Smooth muscle cell (in vitro differentiated cells): ENCODE measurements at regions not wholly inside any gene's neighbourhood (a gene's known extent, or its start where the extent isn't known, plus 50 kb on each side); places are given as distances from the start of the nearest gene placed in this dataset.

Experiments
- DNase-seq: peaks from one replicate; lab custom pipeline; 2025; ENCODE audit not compliant: unreplicated experiment; lab: John Stamatoyannopoulos, UW
- H2AFZ ChIP-seq: fragments of 200-600 bp; sonication (generic); 2 replicates; pipeline ENCODE4 v1.6.0; 2016; ENCODE audit warnings: antibody characterized with exemption, low read depth, mild to moderate bottlenecking
- H3F3A ChIP-seq: fragments of 200-600 bp; sonication (generic); 2 replicates; pipeline ENCODE4 v1.6.0; 2017; ENCODE audit warnings: antibody characterized with exemption, low read depth
- H3K27ac ChIP-seq: fragments of 200-600 bp; sonication (generic); 2 replicates; pipeline ENCODE4 v1.5.1; 2016; ENCODE audit warnings: low read depth, mild to moderate bottlenecking
- H3K27me3 ChIP-seq: fragments of 200-600 bp; sonication (generic); 2 replicates; pipeline ENCODE4 v1.6.1; 2016; ENCODE audit warnings: low read depth, mild to moderate bottlenecking
- H3K36me3 ChIP-seq: fragments of 200-600 bp; sonication (generic); 2 replicates; pipeline ENCODE4 v1.5.1; 2016; ENCODE audit warnings: low read depth
- H3K4me1 ChIP-seq: fragments of 200-600 bp; sonication (generic); 2 replicates; pipeline ENCODE4 v1.5.1; 2016; ENCODE audit warnings: low read depth
- H3K4me2 ChIP-seq: fragments of 200-600 bp; sonication (generic); 2 replicates; pipeline ENCODE4 v1.6.0; 2016; ENCODE audit warnings: mild to moderate bottlenecking
- H3K4me3 ChIP-seq: fragments of 200-600 bp; sonication (generic); 2 replicates; pipeline ENCODE4 v1.5.1; 2016; ENCODE audit warnings: mild to moderate bottlenecking
- H3K79me2 ChIP-seq: fragments of 200-600 bp; sonication (generic); 2 replicates; pipeline ENCODE4 v1.6.0; 2016; ENCODE audit warnings: low read depth, mild to moderate bottlenecking
- H3K9ac ChIP-seq: fragments of 200-600 bp; sonication (generic); 2 replicates; pipeline ENCODE4 v1.6.0; 2016; ENCODE audit warnings: low read depth
- H3K9me3 ChIP-seq: fragments of 200-600 bp; sonication (generic); replicated peaks from 2 replicates; pipeline ENCODE4 v1.5.1; 2016; ENCODE audit warnings: low read depth
- H4K20me1 ChIP-seq: fragments of 200-600 bp; sonication (generic); 2 replicates; pipeline ENCODE4 v1.6.0; 2016; ENCODE audit warnings: low read depth
- CTCF ChIP-seq: fragments of 200-600 bp; sonication (generic); IDR thresholded peaks from 2 replicates; pipeline ENCODE4 v1.5.1; 2017; ENCODE audit warnings: borderline replicate concordance, mild to moderate bottlenecking, antibody characterized with exemption; ENCODE audit not compliant: insufficient read depth, poor library complexity, severe bottlenecking
- WGBS: methylation state at CpG from one replicate; pipeline ENCODE4 v1.1.7; 2016; ENCODE audit warnings: low lambda C conversion rate; 5-methylcytosine and 5-hydroxymethylcytosine counted together

GRCh38 chr1:220363196-220363837 is 91.1 kb upstream of the RAB3GAP2 start:
- Histone ChIP-seq H3K9ac (no peak overlapping the region), H3K9me3 (no peaks in the 10 kb centered on the region), H3K27ac (no peak overlapping the region), H3K27me3 (no peaks in the 10 kb centered on the region), H3F3A (no peaks in the 10 kb centered on the region), H4K20me1 (no peaks in the 10 kb centered on the region), H3K4me1 (peaks cover 13% of the 10 kb centered on the region), H3K36me3 (no peaks in the 10 kb centered on the region), H3K4me3 (no peak overlapping the region), H3K4me2 (no peak overlapping the region), H3K79me2 (no peaks in the 10 kb centered on the region), H2AFZ (no peak overlapping the region)
- no peak for TF ChIP-seq CTCF
- 17% methylated on average over 5 of the region's 5 CpGs for WGBS
- DNase-seq = no peak

- Histone ChIP-seq H3K36me3 (no peaks in the 10 kb centered on the region), H4K20me1 (no peaks in the 10 kb centered on the region), H3K27ac (no peak overlapping the region), H3K27me3 (no peaks in the 10 kb centered on the region), H2AFZ (no peak overlapping the region), H3K9me3 (no peaks in the 10 kb centered on the region), H3K4me3 (no peak overlapping the region), H3K79me2 (no peaks in the 10 kb centered on the region), H3K4me1 (no peaks in the 10 kb centered on the region), H3K9ac (no peak overlapping the region), H3K4me2 (no peak overlapping the region), H3F3A (no peaks in the 10 kb centered on the region)
- TF ChIP-seq CTCF = no peak
- no peak for DNase-seq
- 97% methylated on average over 6 of the region's 6 CpGs for whole genome bisulfite sequencing
These were observed 85.0 kb upstream of the RAB3GAP2 start for GRCh38 chr1:220356981-220357850.

- H3K9me3 ChIP-seq = no peaks in the 10 kb centered on the region
- WGBS = 91% methylated on average over 22 of the region's 24 CpGs
- H3K4me1 ChIP-seq = no peaks in the 10 kb centered on the region
- no peak for DNase-seq
- H3K9ac ChIP-seq = no peak overlapping the region
- H4K20me1 ChIP-seq = no peaks in the 10 kb centered on the region
- H3K4me3 ChIP-seq = no peak overlapping the region
- no peaks in the 10 kb centered on the region for H3F3A ChIP-seq
- H2AFZ ChIP-seq = no peak overlapping the region
- H3K36me3 ChIP-seq = no peaks in the 10 kb centered on the region
- no peak overlapping the region for H3K4me2 ChIP-seq
- H3K27me3 ChIP-seq = no peaks in the 10 kb centered on the region
- no peaks in the 10 kb centered on the region for H3K79me2 ChIP-seq
- no peak for TF ChIP-seq CTCF
- H3K27ac ChIP-seq = no peak overlapping the region
These were observed 81.2 kb upstream of the RAB3GAP2 start for GRCh38 chr1:220353229-220354012.
